NAMALWA (cell line): ENCODE measurements at regions not wholly inside any gene's neighbourhood (a gene's known extent, or its start where the extent isn't known, plus 50 kb on each side); places are given as distances from the start of the nearest gene placed in this dataset.
A peak's percentile ranks its signal among the peaks of the same experiment; 100 is the strongest.

Source experiments
- DNase-seq: peaks from one replicate; pipeline ENCODE4 v3.0.0-alpha.2; 2015; ENCODE audit warnings: low spot score

DNA sequence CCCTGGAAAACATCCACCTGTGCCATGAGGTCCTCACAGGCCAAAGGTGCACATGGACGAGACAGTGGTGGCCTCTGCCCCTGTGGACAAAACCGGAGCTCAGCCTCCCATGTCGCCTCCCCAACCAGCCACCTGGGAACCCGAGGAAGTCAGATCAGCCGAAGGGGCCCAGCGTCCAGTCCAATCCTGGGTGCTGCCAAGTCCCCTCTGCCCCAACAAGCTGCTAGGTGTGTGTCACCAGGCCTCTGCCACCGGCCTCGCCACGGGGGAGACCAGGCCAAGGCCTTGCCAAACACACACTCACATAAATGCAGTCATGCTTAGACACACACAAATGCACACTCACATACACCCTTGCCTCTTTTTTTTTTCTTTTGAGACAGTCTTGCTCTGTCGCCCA is 167.8 kb downstream of the RBFOX3 start:
- no peak for DNase-seq

DNA sequence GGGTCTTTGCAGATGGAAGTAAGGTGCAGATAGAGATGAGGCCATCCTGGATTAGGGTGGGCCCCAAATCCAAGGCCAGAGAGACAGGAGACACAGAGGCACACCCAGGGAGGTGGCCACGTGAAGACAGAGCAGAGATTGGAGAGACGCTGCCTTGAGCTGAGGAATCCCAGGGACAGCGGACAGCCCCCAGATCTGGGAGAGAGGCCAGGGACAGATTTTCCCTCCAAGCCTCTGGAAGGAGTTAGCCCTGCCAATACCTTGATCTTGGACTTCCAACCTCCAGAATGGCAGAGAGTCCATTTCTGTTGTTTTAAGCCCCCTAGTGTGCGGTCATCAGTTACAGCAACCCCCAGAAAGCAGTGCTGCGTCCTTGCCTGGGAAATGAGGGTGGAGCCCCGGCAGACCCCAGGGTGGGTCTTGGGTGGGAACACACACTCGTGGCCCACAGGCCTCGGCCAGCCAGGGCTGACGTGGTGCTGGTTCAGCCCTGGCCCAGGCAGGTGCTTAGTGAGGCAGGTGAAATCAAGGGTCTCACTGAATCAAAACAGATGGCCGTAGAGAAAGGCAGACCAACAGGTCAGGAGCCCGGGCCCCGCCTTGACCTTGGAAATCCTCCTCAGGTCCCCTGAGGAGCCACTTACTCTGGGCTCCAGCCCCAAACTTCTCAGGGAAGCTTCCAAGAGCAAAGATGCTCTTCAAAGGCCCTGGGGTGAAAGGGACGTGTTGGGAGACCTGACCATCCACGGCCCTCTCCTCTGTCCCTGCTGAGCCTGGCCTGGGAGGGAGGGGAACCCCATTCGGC is 169.3 kb downstream of the RBFOX3 start:
- no peak for DNase-seq

DNA sequence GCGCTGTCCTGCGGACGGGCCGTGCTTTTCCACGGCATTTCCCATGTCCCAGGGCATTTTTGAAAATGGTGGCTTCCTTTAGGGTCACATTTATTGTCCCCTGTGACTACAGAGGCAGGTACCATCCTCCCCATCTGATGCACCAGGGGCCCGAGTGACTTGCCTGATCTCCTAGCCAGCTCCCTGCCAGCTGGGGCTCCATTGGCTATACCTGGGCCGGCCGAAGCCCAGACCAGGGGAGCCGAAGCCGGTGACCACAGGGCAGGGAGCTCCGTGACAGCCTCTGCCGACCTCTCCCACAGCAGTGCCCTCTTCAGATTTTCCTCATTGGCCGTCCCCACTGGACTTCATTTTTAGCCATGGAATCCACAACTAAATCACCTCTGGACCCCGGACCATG is 170.6 kb downstream of the RBFOX3 start:
- no peak for DNase-seq

DNA sequence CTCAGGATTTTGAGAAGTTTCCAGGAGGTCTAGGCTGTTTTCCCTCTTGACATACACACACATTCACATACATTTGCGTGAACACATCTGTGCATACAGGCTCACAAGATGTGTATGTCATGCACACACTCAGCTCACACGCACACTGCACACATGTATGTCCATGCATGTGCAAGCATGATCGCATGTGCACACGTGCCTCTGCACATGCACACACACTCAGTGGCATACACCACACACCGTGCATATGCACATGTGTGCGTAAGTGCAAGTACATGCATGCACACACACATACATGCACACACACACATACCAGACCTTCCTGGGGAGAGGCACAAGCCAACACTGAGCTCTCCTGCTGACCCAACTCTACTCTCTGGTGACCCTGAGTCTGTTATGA is 171.4 kb downstream of the RBFOX3 start:
- no peak for DNase-seq

DNA sequence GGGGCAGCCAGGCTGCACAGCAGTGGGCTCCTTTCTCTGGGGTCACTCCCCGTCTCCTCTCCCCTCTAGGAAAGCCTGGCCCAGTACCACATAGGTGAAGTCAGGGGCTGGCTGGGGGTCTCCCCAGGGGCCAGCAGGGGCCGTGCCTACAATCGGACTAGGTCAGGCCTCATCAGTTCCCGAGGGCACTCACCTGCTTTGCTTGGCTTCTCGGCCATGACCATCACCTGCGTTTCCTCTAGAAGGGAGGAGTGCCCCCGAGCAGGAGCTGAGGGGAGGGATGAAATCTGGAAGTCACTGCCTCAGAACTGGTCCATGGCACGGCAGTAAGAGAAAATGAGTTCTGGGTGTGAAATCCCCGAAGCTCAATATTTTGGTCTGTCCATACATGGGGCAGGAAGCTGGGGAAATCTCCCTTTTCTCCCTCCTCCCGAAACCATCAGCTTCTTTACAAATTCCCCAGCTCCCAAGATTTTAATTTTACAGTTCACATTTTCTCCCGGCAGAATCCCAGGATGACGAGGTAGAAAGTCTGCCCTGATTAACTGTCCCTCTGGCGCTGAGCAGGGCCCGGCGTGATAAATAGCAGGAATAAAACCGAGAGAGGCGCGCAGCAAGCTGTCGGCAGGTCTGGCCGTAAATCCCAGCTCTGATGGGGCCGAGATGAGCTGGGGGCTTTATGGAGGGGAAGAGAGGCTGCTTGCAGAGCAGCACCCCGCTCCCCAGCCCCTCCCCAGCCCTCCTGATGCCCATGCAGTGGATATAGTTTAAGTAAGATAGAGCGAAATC is 172.1 kb downstream of the RBFOX3 start:
- no peak for DNase-seq

DNA sequence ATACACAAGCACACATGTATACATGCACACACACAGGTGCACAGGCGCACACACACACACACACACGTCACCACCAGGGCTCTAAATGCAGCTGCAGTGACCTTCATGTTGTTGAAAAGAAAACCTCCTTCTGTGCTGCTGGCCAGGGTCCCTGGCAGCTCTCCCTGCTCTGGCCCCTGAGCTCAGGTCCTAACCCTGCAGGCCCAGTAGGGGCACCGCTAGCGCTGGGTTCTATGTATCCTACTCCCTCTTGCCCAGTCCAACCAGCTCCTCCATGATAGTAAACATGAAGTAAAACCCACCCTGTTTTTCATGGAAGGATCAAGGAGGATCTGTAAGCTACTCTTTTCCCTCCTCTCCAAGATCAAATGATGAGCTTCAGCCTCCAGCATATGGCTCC is 172.8 kb downstream of the RBFOX3 start:
- DNase-seq, result peak; percentile 12

DNA sequence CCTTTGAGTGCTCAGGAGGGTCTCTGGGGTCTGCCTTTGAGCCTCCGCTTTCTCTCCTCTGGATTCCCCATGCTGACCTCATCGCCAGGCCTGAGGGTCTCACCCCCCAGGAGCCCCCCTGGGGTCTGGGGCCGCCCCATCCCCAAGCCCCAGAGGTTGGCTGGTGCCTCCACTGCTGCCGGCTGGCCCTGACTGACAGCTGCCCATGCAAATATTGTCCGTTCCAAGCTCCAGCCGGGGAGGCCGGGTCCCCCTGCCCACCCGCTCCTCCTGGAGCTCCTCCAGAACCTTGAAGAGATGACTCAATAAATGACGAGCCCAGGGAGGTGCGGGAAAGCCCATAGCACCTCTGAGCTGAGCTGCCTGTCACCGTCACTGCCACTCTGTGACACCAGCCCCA is 173.8 kb downstream of the RBFOX3 start:
- DNase-seq, result no peak

DNA sequence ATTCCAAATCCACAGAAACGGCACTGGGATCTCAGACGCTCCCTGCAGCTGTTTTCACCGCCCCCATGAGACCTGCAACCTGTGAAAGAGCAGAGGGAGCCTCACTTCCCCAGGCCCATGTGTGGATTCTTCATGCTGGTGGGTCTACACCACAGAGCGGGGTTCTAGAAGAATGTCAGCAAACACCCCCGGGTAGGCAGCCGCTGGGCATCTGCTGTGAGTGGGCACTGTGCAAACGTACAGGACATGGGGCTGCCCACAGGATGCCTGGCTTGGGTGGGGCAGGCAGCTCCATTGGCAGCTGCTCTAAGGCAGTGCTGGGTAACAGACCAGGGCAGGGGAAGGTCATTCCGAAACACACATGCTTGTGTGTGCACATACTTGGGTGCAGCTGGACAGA is 174.9 kb downstream of the RBFOX3 start:
- no peak for DNase-seq

DNA sequence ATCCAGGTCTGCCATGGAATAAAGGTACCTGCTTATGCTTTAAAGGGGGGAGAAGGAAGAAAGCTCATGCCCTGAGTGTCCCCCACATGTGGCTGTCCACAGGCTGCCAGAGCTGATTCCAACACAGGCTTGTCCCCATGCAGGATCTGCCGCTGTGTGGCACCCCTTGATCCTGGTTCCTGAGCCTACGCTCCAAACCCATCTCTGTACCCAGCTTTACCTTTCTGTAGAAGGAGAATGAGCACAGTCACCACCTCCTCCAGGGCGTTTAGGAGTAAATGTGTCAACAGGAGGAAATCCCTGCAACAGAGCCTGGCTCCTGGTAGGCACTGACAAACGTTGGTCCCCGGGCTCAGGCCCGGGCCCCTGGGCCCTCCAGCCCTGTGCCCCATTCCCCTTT is 175.6 kb downstream of the RBFOX3 start:
- DNase-seq, result no peak

DNA sequence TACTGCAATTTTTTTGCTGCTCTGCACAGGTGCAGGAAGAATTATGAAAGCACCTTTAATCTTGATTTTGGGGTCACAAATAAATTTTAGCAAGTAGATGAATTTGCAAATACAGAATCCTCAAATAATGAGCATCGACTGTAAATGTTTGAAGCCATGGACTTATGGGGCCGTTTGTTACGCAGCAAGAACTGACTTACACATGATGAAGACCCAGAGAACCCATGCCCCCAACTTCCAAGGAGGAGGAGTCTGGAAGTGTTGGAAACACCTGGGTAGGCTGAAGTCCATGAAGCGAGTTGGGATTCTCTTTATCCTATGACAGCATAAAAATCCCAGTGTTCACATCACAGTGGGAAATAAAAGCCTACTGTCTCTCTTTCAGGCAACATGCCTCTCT is 176.6 kb downstream of the RBFOX3 start:
- DNase-seq, result no peak

DNA sequence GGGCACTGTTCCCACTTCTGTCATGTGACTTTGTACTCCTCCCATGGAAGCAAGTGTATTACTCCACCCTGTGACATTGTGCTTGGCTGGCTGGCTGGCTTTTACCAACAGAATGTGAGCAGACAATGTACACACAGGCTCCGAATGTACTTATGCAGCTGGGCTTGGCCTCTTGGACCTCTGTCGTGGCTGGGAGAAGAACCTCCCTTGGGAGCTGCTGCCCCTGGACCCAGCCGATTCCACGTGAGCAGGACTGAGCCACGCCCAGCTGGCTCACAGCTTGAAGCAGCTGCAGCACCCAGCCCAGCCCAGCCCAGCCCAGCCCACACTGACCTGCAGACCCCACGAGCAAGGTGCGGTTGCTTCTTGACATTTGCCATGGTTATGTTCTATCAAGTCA is 177.5 kb downstream of the RBFOX3 start:
- no peak for DNase-seq

DNA sequence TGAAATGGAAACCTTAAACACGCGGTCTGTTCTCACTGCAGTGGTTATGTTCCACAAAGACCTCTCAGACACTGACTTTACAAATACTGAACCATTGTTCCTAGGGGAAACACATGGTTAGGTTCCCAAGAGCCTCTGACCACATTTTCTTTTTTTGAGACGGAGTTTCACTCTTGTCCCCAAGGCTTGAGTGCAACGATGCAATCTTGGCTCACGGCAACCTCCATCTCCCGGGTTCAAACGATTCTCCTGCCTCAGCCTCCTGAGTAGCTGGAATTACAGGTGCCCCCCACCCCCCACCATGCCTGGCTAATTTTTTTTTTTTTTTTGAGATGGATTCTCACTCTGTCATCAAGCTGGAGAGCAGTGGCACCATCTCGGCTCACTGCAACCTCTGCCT is 179.7 kb downstream of the RBFOX3 start:
- DNase-seq, result no peak

DNA sequence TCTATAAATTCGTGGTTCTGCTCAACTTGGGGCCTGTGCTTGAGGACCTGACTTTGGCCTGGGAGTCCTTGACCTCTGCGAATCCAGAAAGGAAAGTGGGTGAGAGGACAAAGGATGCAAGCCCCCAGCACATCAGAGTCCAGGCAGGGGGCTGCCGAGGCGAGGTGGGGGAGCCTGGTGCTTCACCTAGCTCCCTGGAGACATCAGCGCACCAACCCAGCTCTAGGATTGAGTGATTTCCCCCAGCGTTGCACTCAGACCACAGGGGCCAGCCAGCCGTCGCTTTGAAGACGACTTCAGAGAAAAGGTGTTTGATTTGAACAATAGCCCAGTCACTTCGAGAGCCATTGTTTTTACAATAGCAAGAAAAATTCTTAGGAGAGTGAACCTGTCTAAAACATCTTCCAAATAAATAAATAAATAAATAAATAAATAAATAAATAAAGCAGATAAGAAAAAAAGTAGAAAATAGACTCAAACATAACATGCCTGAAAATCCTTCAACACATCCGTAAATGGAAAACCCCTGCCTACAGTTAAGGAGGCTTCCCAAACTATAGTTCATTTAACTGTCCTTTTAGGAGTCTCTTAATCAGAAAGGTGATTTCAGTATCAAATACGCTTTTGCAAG is 180.9 kb downstream of the RBFOX3 start:
- no peak for DNase-seq

DNA sequence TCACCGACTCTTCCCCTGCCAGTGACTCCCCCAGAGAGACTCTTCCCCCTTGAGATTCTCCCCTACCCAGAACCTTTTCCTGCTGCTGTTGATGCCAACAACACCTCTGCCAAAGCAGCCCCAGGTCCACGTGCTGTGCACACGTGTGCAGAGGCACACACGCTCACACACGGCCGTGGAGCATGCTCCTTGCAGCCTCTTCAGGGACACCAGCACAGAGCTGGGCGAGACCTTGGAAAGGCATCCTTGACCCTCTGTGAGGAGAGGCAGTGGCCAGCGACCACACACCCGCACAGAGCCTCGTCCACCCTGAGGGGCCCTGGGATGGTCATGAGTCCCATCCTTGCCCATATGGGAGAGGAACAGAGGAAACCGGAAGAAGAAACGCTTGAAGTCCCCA is 181.9 kb downstream of the RBFOX3 start:
- no peak for DNase-seq

DNA sequence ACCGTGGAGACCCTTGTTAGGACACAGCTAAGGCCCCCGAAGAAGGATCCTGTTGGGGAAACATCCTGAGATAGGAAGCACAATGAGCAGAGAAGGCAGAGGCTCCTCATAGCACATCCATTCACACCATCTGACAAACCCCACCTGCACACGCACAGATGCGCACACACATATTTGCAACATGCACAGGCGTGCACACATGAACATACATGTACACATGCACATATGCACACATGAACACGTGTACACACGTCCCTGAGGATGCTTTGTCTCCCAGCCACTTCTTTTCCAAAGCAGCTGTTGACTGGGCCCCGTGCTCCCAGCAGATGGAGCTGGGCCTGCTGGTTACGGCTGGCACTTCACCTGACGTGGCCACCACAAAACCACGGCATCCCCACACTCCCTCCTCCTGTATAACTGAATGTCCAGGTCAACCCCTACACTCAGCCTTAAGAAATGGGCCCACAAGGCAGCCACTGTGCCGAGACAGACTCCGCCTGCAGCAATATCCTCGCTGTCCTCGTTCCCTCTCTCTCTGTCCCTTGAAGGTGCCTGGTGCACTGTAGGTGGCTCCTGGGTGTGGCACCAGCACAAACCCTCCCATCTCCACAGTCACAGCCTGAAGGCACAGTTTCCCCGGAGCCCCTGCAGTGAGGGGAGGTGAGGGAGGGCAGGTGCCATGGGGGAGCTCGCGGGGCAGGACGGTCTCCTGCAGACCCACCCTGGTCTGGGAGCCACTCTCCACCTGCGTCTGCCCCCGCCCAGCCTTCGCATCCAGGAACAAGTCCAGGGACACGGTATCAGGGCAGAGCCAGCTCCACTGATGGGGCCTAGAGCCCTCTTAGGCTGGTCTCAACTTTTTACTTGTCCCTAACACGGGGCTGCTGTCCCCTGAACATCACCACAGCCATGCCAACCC is 183.0 kb downstream of the RBFOX3 start:
- DNase-seq, result no peak

DNA sequence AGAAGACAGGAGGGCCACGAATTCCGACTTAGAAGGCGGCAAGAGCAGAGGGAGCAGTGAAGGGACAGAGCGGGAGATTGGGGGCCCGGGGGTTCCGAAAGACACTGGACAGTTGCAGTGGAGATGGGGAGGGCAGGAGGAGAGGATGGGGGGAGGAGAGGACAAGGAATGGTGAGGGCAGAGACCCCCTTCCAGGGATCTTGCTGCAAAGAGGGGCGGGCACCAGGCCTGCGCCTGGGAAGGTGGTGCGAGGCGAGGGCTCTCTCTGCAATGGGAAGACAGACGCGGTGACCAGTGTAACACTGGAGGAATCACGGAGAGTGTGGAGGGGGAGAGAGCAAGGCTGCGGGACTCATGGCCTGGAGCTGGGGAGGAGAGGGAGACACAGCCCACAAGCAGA is 185.2 kb downstream of the RBFOX3 start:
- DNase-seq, result no peak

DNA sequence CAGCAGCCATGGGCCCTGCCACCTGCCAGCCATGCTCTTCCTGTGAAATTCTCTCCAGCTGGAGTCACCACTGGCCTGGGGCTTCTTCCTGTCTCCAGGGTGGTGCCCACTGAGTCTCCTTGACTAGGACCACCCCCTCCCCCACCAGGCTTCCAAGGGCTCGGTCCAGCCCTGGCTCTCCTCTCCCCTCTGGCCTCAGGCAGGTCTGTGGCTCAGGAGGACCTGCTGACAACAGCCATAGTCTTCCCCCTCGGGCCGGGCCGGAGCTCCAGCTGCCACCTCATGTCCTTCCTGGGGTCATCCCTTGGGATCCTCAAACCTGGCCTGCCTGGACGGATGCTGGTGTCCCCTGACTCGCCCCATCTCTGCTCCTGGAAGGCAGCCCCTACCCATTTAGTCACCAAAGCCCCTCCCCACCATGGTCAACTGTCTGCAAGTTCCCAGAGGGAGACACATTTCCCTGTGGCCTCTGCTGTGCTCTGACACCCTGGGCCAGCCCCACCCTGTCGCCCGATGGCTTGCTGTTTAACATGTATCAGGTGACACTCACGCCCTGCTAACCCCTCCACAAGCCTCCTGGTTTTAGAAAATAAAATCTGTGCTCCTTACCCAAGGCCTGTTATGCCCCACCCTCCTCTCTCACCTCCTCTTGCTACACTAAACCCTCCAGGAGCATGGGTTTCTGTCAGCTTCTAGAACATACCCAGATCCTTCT is 186.2 kb downstream of the RBFOX3 start:
- no peak for DNase-seq

DNA sequence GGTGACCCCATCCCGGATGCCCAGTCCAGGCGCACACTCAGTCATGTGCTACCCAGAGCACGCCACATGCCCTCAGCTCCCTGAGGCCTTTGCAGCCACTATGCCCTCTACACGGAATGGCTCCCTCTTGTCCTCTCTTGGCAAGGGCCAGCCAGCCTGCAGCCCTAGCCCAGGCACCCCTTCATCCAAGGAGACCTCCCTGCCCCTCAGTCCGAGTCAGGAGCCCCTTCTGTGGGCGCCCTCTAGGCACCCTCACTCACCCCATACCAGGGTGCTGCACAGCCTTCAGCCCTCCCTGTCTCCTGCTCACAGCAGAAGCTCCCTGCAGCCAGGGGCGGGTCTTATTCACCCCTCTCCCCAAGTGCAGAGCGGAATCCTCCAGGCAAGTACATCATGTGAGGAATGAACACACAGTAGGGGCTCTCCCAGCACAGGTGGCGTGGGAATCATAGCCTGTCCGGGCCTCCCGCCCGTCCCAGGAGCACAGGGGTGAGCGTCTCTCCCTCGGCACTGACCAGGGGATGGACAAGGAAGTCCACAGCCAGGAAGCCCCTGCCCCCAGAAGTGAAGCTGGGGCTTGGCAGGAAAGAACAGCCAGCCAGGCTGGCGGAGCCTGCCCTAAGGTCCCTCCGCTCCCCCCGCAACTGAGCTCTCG is 186.9 kb downstream of the RBFOX3 start:
- no peak for DNase-seq

DNA sequence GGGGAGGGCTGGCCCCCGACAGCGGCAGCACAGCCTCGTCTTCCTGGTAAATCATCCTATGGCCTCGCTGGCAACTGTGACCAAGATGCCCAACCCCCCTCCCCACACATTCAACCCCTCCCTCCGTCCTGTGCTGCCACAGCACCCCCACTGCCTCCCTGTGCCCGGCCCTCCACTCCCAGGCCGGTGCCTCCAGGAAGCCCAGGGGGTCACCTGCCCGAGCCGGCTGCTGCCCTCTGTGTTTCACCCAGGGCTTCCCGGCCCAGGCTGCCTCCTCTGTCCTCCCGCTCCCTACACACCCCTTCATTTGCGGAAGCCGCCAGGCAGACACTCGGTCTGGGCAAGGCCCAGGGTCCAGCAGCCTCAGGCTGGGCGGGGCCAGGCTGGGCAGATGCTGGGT is 188.6 kb downstream of the RBFOX3 start:
- DNase-seq, result no peak

DNA sequence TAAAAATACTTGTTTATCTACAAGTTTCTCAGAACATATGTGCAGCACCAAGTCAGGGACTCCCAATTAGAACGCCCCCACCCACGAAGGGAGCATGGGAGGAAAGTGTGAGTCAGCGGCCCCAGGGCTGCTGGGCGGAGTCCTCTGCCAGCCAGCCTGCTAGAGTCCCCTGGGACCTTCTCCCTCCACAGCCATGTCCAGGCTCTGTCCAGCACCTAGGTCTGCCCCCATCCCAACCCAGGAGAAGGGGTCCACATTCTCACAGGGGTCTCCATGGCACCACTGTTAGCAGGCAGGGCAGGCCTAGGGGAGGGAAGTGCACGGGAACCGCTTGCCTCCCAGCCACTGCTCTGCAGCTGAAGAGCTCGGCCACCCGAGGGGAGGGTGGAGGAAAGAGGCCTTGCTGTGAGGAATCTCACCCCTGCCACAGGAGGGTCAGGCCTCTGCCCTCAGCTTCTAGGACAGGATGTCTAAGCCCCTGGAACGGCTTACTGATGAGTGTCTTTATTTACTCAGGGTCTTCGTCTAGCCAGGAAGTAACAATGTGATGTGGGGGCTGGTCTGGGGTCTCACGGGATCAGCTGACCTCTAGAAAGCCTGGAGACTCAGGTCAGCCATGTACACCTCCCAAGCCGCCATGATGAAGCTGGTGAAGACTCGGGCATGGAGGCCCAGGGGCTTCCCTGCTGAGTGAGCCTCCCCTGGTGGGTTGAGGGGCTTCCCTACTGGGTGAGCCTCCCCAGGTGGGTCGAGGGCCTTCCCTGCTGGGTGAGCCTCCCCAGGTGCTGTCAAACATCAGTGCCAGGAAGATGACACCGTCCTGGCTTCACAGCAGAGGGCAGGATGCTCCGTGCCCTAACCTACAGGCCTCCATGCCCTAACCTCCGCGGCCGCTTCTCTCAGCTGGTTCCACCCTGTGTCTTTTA is 190.3 kb downstream of the RBFOX3 start:
- no peak for DNase-seq
